GM13977 (cell line): ENCODE measurements at regions not wholly inside any gene's neighbourhood (a gene's known extent, or its start where the extent isn't known, plus 50 kb on each side); places are given as distances from the start of the nearest gene placed in this dataset.

Experiments
- DNase-seq: peaks from one replicate; pipeline ENCODE4 v3.0.0; 2012; ENCODE audit warnings: low spot score
- CTCF ChIP-seq: IDR thresholded peaks from 2 replicates; pipeline ENCODE4 v1.5.1; 2012; ENCODE audit warnings: mild to moderate bottlenecking, control low read depth; ENCODE audit not compliant: insufficient read depth; ENCODE audit errors: extremely low read depth, missing control alignments
- in situ Hi-C: fragments of 300-500 bp; cut with MboI; formaldehyde crosslinking; loops from one replicate; pipeline ENCODE4 v1.12.0; 2022; ENCODE audit warnings: low sequenced_read_pairs, low pct_unique_long_range_greater_than_20kb, mixed read lengths, inconsistent platforms; ENCODE audit not compliant: unreplicated experiment

- TF ChIP-seq CTCF: no peak
- in situ Hi-C loops: no loop called here
- no peak for DNase-seq
Observed at GRCh38 chr3:116905794-116906193, 196.2 kb downstream of the TUSC7 start.

DNA sequence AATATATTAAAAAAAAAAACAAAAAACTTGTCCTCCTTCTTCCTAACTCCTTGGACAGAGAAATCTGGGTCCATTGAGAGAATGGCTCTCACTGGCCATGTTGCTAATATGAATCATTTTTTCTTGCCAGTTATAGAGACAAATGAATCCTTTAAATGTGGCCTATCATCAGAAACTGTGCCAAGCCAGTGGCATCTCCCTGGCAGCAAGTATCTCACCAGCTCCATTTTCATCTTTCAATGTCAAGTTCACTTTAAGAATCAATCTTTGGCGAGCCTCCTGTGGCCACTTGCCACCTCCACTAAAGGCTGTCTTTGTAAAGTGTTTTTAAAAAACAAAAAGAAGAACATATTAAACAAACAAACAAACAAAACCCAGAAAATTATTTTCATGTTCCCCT lies 202.5 kb downstream of the TUSC7 start:
- TF ChIP-seq CTCF: no peak
- in situ Hi-C loops: no loop called here

DNA sequence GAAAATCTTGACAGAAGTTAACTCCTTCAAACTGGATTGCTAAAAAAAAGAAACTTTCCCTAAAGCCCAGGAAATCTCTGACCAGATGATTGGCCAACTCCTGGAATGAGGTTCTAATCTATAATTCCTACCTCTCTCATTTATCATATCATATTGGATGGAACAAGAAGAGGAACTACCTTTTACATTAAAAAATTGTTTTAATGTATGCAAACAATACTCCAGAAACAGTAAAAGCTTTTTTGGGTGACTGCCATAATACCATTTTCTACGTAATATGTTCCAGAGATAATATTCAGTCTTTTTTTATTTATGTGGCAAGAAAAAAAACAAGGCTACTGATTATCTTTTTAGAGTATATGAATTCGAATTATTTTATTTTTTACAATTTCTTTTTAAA lies 204.4 kb downstream of the TUSC7 start:
- in situ Hi-C loops: no loop called here
- no peak for DNase-seq
- no peak for TF ChIP-seq CTCF

More for the DNA sequence above, 202.5 kb downstream of the TUSC7 start:
- no peak for DNase-seq

GRCh38 chr3:116916836-116917235 lies 207.3 kb downstream of the TUSC7 start:
- no peak for TF ChIP-seq CTCF
- in situ Hi-C loops: no loop called here
- no peak for DNase-seq

- DNase-seq: no peak
- TF ChIP-seq CTCF: no peak
- in situ Hi-C loops: no loop called here
Observed at GRCh38 chr3:116920826-116921610, 211.4 kb downstream of the TUSC7 start.

GRCh38 chr3:116927918-116928317 lies 218.3 kb downstream of the TUSC7 start:
- in situ Hi-C loops: no loop called here
- TF ChIP-seq CTCF: no peak
- no peak for DNase-seq
